Left lobe of liver (tissue), 2 donors: ENCODE measurements at regions not wholly inside any gene's neighbourhood (a gene's known extent, or its start where the extent isn't known, plus 50 kb on each side); places are given as distances from the start of the nearest gene placed in this dataset.

Source experiments
- ATAC-seq: fragments of 200-7000 bp; cut with Tn5 transposase; one replicate; pipeline ENCODE4 v1.9.1; 2020; ENCODE audit warnings: mild to moderate bottlenecking, moderate library complexity
- DNase-seq: peaks from one replicate; pipeline ENCODE4 v3.0.0-alpha.2; 2020; ENCODE audit warnings: low spot score
- donor health status: DM: no; HTN: no; CAD: no; lungs with moderate emphysema.
- donor health status: DM: no; HTN: yes; CAD: no.

DNA sequence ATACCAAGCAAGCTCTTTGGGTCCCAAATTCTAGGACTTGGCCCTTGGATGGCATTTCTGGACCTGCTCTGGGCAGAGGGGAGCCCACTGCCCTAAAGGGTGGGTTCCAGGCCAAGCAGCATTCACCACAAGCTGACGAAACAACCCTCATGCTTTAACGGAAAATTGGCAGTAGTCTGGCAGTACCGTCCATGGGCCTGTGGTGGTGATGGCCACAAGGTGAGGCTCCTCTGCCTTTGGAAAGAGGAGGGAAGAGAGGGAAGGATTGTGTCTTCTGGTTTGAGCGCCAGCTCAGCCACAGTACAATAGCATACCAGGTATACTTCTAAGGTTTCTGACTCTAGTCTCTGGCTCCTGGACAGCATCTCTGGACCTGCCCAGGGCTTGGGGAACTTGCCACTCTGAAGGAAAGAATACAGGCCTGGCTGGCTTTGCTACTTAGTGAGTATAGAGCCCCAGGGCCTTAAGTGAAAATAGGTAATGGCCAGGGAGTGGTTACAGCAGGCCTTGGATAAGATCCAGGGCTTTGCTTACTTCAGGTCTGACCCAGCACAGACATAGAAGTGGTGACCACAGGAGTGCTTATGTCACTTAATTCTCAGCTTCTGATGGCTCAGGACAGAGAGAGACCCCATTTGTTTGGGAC is 595.5 kb downstream of the LMO7 start:
- DNase-seq (no peak), ATAC-seq (no peak)

DNA sequence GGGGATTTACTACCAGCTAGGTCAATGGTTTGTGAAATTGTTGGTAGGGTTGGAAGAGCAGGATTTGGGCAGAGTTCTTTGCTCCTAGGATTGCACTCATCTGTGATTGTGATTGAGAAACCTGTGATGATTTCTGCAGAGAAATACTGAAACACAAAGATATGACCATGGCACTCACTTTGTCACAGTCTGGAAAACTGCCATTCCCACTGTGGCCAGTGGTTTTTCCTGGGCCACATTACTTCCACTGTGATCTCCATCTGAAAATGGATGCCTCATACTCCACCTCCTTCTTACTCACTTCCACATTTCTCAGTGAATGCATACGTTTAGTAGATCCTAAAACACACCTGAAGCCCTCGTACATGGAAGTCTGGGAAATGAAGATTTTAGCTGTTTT is 593.2 kb downstream of the LMO7 start:
- ATAC-seq: no peak
- DNase-seq: no peak

DNA sequence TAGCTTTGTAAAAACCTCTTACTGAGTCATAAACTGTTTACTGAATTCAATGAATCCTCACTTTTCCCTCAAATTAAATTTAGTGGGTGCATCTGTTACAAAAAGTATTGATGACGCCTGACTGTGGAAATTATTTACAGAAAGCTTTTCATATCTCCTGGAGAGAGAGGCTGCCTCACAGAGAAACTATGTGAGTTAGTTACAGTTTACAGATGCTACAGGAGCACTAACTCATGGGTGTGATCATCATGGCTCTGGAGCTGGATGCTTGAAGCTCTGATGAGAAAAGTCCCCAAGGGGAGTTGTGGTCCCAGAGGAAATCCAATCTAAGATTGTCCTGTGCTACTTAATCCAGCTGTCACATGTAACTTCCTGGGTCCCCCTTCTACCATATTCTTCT is 590.8 kb downstream of the LMO7 start:
- DNase-seq: no peak
- ATAC-seq: no peak

DNA sequence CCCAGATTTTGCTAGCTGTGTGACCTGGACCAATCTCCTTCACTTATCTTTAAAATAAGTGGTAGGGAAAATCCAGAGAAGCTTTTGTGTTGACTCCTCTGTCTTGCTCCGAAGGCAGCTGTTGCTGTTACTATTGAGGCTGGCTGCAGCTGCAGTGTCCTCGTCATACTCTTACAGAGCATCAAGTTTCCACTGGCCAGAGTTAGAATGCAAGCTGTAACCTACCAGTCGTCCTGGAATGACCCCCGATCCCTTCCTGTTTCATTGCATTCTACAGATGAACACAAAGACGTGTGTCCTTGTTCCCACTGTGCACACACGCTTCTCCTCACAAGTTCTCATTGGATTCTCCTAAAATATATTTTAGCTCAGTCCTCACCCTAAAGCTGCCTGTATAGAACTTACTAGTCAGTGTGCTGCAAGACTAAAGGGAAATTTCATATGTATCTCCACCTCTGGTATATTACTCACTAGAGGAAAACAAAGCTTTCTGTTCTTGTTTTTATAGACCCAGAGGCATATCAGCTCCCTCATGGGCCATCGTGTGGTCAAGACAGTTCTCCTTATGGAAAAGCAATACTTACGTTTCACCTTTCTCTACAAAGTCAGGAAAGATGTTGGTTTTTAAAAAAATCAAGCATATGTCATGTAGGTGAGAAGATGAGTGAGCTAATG is 589.8 kb downstream of the LMO7 start:
- ATAC-seq (no peak), DNase-seq (no peak)

DNA sequence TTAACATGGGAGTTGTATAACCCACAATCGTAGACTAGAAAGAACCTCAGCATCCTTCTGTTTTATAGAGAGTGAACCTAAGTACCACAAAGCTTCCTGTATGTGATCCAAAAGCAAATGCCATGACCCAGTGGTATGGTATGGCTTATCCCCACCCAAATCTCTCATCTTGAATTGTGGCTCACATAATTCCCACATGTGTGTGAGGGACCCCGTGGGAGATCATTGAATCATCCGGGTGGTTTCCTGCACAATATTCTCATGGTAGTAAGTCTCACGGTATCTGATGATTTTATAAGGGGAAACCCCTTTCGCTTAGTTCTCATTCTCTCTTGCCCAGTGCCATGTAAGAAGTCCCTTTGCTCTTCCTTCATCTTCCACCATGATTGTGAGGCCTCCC is 587.9 kb downstream of the LMO7 start:
- ATAC-seq (no peak), DNase-seq (no peak)

DNA sequence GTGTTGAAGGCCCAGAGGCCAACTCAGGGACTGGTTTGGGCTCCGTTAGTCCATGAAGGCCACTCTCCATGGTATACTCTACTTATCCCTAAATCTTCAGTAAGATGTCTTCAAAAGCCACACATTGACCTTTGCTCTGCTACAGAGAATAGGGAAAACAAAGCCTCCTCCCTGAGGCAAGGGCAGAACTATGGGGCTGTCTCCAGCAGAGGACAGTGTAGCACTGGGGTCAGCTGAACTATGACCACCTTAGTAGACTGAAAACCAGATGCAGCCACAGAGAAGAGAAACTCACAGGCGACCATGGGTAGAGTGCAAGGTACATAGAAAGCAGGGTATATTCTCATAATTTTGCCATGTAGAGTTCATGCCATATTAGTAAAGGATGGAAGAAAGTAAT is 587.4 kb downstream of the LMO7 start:
- no peak for ATAC-seq
- no peak for DNase-seq

DNA sequence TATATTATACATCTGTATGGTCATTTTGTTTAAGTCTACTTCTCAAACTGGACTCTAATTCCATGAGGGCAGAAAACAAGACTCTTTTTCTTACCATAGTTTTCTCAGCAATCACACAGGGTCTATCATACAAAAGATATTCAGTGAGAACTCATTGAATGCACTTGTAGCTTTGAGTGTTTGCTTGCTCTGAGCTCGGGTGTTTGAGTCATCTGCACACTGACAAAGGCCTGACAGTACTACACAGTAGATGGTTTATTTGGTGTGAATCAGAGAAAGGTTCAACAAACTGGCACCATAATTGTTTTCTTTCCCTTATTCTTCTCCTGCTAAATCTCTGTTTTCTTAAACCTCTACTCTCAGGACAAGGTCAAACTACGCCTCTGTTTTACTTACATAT is 586.4 kb downstream of the LMO7 start:
- ATAC-seq (no peak), DNase-seq (no peak)

DNA sequence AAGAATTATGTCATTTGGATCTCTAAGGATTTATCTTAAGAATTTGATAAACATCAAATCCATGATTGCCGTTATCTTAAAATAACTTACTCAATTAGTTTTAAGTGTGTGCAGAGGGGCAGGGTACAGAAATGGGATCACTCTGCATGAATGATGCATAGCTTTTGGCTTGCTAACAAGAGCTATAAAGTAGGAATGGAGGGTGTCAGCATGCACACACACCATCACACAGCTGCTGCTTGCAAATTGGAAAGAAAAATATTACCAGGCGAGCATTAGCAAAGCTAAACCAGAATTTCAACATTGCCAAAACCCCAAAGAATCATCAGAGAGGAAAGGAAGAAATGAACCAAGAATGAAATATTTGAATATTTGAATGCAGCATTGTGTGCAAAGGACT is 580.6 kb downstream of the LMO7 start:
- no peak for ATAC-seq
- DNase-seq: no peak

DNA sequence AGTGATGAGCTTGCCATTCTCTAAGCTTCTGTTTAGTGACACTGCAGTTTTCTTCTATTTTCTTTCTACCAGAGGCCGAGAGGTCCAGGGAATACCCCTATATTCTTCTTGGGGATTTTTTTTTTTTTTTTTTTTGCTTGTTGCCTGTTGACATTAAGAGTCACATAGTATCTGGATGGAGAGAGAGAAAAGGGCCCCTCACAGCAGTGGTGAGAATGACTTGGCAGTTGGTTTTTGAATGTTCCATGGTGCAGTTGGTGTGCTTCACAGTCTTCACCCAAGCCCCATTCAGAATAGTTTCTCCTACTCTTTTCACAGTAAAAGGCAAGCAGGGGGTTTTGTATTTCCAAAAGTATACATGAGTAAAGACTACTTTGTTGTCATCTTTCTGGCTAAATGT is 577.9 kb downstream of the LMO7 start:
- no peak for DNase-seq
- no peak for ATAC-seq

DNA sequence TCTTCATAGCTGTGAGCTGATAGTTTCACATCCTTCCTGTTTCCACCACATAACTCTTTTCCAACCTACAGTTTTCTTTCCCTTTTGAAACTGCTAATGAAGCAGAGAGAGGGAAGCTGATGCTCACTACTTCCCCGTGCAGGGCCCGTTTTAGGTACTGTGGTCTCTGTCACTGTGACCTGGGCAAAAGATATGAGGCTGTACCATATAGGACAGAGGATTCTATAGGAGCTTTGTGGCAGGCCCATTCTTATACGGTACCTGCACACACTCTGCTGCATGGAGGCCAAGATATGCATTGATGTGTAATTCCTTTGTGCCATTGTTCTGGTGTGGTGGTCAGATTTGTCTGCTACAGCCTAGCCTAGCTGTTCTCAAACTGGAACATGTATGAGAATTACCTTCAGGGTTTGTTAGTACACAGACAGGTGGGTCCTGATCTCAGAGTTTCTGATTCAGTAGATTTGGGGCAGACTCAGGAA is 577.3 kb downstream of the LMO7 start:
- no peak for DNase-seq

DNA sequence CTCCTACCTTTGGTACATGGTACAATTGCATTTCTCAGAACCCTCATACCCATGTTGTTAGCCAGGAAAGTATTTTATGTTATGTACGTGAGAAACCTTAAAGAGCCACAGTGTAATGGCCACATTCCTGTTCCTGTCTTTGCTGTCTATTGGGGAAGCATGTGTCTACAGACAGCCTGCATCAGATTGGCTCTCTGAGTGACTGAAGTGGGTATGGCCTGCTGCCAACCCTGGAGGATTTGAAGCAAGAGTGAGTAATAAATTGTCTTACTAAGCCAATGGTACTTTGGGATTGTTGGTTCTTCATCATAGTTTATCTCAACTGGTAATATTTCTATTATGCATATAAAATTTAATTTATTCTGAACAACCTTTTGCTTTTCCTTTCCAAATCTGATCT is 574.1 kb downstream of the LMO7 start:
- ATAC-seq: no peak
- no peak for DNase-seq

More for the DNA sequence above, 577.3 kb downstream of the LMO7 start:
- ATAC-seq: no peak

DNA sequence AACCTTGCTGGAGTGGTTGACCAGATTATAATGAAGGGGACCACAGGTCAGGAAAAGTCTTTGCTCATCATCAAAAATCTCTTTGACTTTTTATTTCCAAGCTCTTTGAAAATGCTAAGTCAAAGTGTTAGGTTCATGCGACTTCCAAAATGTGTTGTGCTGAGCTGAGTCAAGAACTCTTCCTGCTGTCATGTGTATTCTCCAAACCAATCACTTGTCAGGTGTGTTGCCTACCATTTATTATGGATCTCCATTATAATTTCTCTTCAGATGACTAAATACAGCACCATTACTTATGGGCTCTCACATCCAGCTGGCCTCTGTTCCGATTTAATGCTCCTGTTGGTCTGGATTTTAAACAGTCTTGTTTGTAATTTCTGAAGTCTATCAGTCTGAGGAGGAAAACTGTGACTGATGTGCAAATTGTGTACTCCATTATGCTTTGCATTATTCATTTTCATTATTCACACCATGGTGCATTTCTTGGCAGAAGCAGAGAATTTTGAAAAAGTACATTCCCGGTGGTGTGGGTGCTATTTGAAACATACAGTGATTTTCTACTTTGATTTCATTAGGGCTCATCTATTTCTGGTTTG is 562.5 kb downstream of the LMO7 start:
- ATAC-seq: no peak
- DNase-seq: no peak

DNA sequence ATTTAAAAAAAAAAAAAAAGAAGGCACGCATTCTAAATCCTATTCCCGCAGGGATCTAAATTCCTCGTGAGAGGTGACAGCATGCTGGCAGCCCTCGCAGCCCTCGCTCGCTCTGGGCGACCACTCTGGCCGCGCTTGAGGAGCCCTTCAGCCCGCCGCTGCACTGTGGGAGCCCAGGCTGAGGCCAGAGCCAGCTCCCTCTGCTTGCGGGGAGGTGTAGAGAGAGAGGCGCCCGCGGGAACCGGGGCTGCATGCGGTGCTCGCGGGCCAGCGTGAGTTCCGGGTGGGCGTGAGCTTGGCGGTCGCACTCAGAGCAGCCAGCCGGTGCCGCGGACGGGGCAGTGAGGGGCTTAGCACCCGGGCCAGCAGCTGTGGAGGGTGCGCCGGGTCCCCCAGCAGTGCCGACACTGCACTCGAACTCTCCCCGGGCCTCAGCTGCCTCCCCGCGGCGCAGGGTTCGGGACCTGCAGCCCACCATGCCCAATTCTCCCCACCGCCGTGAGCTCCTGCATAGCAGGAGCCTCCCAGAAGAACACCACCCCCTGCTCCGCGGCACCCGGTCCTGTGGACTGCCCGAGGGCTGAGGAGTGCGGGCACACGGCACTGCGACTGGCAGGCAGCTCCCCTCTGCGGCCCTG is 553.9 kb downstream of the LMO7 start:
- DNase-seq: no peak
- ATAC-seq: no peak

DNA sequence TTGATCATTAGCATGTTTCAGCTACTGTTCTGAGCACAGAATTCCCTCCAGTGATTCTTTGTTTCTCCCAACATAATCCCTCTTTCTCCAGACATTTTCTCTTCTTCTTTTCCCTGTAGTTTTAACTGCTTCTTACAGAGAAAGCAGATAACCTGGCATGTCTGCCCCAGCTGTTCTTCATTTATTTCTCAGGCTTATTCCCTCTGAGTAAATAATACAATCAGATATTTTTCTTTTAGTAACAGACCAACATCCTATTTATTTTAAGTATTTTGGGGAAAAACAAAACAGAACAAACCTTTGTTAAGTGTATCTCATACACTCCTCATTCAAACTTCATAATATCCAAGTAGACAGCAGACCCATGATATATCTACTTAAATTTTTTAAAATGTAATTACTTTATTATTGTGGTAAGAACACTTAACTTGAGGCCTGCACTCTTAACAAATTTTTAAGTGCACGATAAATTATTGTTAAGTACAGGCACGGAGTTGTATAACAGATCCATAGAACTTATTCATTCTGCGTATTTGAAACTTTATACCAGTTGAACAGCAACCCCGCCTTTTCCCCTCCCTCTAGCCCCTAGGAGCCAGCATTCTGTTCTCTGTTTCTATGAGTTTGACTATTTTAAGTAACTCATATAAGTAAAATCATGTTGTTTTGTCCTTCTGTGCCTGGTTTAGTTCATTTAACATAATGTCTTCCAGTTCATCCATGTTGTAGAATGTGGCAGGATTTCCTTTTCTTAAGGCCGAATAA is 540.0 kb downstream of the LMO7 start:
- DNase-seq: no peak
- ATAC-seq: no peak

DNA sequence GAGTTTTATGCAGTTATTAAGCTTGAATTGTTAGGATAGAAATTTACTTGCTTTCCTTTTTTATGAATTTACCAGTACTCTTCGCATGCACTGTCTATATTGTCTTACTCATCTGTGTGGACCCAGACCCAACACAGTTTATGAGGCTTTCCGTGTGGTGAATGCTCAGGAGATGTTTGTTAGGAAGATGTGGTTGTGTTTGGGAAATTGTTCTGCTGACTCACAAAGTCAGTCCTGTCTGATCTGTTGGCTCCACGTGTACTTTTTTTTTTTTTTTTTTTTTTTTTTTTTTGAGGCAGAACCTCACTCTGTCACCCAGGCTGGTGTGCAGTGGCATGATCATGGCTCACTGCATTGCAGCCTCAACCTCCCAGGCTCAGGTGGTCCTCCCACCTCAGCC is 532.5 kb downstream of the LMO7 start:
- ATAC-seq: no peak
- no peak for DNase-seq

DNA sequence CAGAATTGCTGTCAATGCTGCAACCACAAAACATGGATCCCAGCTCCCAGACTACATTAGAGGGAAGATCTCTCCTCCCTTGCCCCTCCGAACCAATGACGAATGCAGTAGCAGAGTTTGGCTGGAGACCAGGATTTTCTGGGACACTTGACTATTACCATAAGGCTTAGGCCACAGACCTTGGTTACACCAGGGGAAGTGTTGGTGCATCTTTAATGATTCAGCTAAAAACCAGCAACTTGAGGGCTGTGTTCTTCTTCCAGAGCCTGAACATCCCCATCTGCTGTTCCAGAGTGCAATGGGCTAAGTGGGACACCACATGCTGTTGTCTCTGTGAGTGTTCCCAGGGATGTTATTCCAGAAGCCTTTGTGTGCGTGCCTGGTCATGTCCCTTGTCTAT is 528.2 kb downstream of the LMO7 start:
- ATAC-seq (no peak), DNase-seq (no peak)

DNA sequence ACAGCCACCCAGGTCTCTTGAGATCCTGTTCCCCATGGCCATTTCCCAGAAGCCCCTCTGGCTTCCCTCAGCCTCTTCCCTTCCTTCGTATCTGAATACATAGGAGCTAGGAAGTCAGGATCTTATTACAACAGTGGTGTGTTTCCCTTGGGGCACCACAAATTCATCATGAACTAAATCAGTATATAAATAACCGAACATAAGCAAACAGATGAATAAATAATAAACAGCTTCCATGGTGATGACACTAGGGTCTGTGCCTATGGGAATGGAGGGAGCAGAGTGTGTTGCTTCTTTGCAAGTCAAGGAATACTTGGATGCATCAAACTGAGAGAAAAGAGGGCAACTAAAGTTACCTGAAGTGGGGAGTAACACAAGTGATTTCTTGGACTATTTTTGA is 527.6 kb downstream of the LMO7 start:
- no peak for DNase-seq

DNA sequence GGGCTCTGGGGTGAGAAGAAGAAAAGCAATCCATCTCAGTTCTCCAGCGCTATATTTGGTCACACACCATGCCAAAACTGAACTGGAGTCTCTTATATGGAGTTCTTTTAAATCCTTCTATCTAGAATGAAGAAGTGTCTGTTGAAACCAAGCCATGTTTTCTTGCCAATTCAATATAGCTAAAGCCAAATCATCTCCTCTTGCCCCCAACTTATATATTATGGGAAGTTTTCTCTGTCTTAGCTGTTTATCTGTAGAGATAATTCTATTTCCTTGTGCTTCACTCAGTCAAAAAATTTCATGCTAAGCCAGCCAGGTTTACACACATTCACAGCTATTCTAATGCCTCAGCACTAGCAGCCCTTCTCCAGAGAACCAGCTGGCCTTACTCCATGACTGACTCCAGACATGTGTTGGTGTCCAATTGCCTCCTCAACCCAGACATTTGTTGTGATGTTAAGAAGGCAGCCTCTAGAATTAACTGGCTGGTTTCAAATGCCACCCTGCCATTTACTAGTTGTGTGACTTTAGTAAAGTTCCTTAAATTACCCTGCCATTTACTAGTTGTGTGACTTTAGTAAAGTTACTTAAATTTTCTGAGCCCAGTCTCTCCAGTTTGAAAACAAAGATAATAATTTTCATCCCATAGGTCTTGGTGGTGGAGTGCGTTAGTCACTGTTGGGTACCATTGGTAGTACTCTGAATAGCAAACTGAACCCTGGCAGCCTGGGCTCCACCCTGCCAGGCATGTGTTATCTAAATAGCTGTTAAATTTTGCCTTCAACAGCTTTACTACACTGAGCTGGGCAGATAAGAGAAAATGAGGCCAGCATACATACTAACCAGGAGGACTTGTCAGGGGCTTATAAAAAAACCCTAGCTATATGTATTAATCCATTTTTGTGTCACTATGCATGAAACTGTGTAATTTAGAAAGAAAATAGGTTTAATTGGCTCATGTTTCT is 525.1 kb downstream of the LMO7 start:
- DNase-seq (no peak), ATAC-seq (no peak)

More for the DNA sequence above, 527.6 kb downstream of the LMO7 start:
- no peak for ATAC-seq

DNA sequence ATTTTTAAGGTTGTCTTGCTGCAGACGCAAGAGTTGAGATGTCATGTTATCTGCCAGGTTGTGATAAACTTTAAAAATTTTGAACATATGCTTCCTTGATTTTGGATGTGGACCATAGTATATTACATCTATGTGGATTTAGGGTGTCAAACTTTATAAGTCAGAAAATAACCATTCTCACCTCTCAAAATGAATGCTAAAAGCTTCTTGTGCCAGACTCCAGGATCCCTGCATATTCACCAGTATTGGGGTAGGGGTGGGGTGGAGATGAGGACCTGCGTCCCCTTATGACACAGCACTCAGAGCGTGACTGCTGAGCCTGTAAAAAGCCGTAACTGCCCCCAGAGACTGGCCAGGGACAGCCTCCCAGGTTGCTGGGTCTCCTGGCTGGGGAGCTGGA is 524.4 kb downstream of the LMO7 start:
- ATAC-seq: no peak
- no peak for DNase-seq

DNA sequence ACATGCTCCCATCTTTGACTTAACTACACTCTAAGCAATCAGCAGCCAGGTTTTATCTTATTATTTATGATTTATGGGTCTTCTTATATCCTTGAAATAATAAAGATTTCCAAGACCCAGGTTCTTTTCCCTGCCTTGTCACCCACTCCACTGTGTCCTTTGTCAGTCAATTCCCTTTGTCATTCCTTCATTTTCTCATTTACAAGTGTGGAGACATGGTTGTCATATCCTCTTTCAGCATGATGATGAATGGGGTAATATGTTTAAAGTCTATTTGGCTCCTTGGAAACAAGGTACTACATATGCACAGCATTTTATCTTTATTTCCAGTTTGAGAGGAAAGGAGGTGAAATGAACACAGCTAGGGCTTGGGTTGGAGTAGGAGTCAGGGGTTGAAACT is 521.8 kb downstream of the LMO7 start:
- ATAC-seq: no peak

More for the DNA sequence above, 521.8 kb downstream of the LMO7 start:
- DNase-seq: no peak
